CD14-positive monocyte (primary cell): ENCODE measurements at regions not wholly inside any gene's neighbourhood (a gene's known extent, or its start where the extent isn't known, plus 50 kb on each side); places are given as distances from the start of the nearest gene placed in this dataset.

Source experiments
- DNase-seq, 3 donors: peaks; one replicate each; pipeline ENCODE4 v3.0.0-alpha.2; 2011 to 2022
- H2AFZ ChIP-seq: 2 replicates; pipeline ENCODE4 v1.6.0; 2012; ENCODE audit warnings: mild to moderate bottlenecking, low read depth, low read length, inconsistent platforms; ENCODE audit not compliant: insufficient read depth, poor library complexity, severe bottlenecking
- H3K27ac ChIP-seq, 2 donors: 1 replicate in 1 of 2; 2 replicates in 1 of 2; pipeline ENCODE4 v1.5.1; 2012 to 2013; ENCODE audit warnings: low read length in 2 of 2, control low read depth in 1 of 2, inconsistent platforms in 1 of 2, low read depth in 1 of 2, mild to moderate bottlenecking in 1 of 2
- H3K27me3 ChIP-seq, 2 donors: one replicate each; pipeline versions ENCODE4 v1.6.0 to v1.6.1; 2011 to 2013; ENCODE audit warnings: low read length in 2 of 2; ENCODE audit not compliant: control insufficient read depth in 2 of 2, insufficient read depth in 2 of 2
- H3K36me3 ChIP-seq, 2 donors: replicated peaks in 1 of 2; 1 replicate in 1 of 2; 2 replicates in 1 of 2; pipeline versions ENCODE4 v1.5.1 to v1.6.1; 2012 to 2013; ENCODE audit warnings: low read length in 2 of 2, control low read depth in 1 of 2, inconsistent platforms in 1 of 2, mild to moderate bottlenecking in 1 of 2; ENCODE audit not compliant: insufficient read depth in 2 of 2, control insufficient read depth in 1 of 2
- H3K4me1 ChIP-seq, 2 donors: 1 replicate in 1 of 2; 2 replicates in 1 of 2; pipeline versions ENCODE4 v1.5.1 to v1.6.1; 2012 to 2013; ENCODE audit warnings: low read length in 2 of 2, control low read depth in 1 of 2, inconsistent platforms in 1 of 2, mild to moderate bottlenecking in 1 of 2, moderate library complexity in 1 of 2; ENCODE audit not compliant: insufficient read depth in 2 of 2, control insufficient read depth in 1 of 2
- H3K4me2 ChIP-seq: replicated peaks from 2 replicates; pipeline ENCODE3; 2012; ENCODE audit warnings: low read length, moderate library complexity, mild to moderate bottlenecking; ENCODE audit not compliant: poor library complexity, severe bottlenecking; ENCODE audit errors: extremely low read depth
- H3K4me3 ChIP-seq, 3 experiments: fragments of 200-600 bp in 1 of 3; sonication (generic) in 1 of 3; replicated peaks in 1 of 3; 1 replicate in 2 of 3; 2 replicates in 1 of 3; pipeline ENCODE4 v1.5.1; 2011 to 2013; ENCODE audit warnings: low read length in 3 of 3, mild to moderate bottlenecking in 3 of 3, control low read depth in 2 of 3, low read depth in 2 of 3, inconsistent platforms in 1 of 3, moderate library complexity in 1 of 3
- H3K79me2 ChIP-seq: 2 replicates; pipeline ENCODE4 v1.6.0; 2012; ENCODE audit warnings: mild to moderate bottlenecking, control low read depth, inconsistent platforms, low read length, moderate library complexity; ENCODE audit not compliant: insufficient read depth
- H3K9ac ChIP-seq: 2 replicates; pipeline ENCODE4 v1.6.0; 2017; ENCODE audit warnings: low read length, mild to moderate bottlenecking; ENCODE audit not compliant: insufficient read depth, poor library complexity, severe bottlenecking
- H3K9me3 ChIP-seq, 2 donors: replicated peaks in 1 of 2; 1 replicate in 1 of 2; 2 replicates in 1 of 2; pipeline versions ENCODE4 v1.5.1 to v1.6.1; 2012 to 2013; ENCODE audit warnings: low read length in 2 of 2, control low read depth in 1 of 2; ENCODE audit not compliant: control insufficient read depth in 1 of 2, insufficient read depth in 1 of 2
- H4K20me1 ChIP-seq: 2 replicates; pipeline ENCODE4 v1.6.0; 2012; ENCODE audit warnings: mild to moderate bottlenecking, low read length, control low read depth, moderate library complexity; ENCODE audit not compliant: insufficient read depth
- H3K27ac Mint-ChIP-seq, 7 donors: one replicate each; pipeline ENCODE4 v1.8.0; 2020; ENCODE audit warnings: mild to moderate bottlenecking in 7 of 7, mixed read lengths in 7 of 7, moderate library complexity in 6 of 7, inconsistent platforms in 2 of 7
- H3K27me3 Mint-ChIP-seq, 3 donors: one replicate each; pipeline ENCODE4 v1.8.0; 2021 to 2022; ENCODE audit warnings: low read depth in 3 of 3, mild to moderate bottlenecking in 3 of 3, mixed read lengths in 3 of 3, moderate library complexity in 3 of 3, inconsistent platforms in 1 of 3
- H3K36me3 Mint-ChIP-seq, 2 donors: one replicate each; pipeline ENCODE4 v1.8.0; 2020; ENCODE audit warnings: mixed read lengths in 2 of 2, inconsistent platforms in 1 of 2, mild to moderate bottlenecking in 1 of 2
- H3K4me1 Mint-ChIP-seq: one replicate; pipeline ENCODE4 v1.8.0; 2020; ENCODE audit warnings: mild to moderate bottlenecking, mixed read lengths
- H3K4me3 Mint-ChIP-seq, 2 donors: one replicate each; pipeline ENCODE4 v1.8.0; 2020; ENCODE audit warnings: mild to moderate bottlenecking in 2 of 2, mixed read lengths in 2 of 2, moderate library complexity in 1 of 2
- H3K9me3 Mint-ChIP-seq, 7 donors: one replicate each; pipeline ENCODE4 v1.8.0; 2020 to 2022; ENCODE audit warnings: mixed read lengths in 7 of 7, mild to moderate bottlenecking in 6 of 7, moderate library complexity in 6 of 7, inconsistent platforms in 2 of 7
- WGBS: methylation state at CpG from one replicate; pipeline ENCODE4 v1.1.5; 2013; ENCODE audit warnings: missing lambda C conversion rate; ENCODE audit not compliant: insufficient coverage; 5-methylcytosine and 5-hydroxymethylcytosine counted together
- intact Hi-C, 2 donors: fragments of 100-400 bp; cut with micrococcal nuclease; formaldehyde crosslinking; loops; one replicate each; pipeline versions ENCODE4 v1.15.0 to v1.15.1; 2023
- TF ChIP-seq, protein P1 (sequence below): fragments of 200-600 bp; IDR thresholded peaks from one replicate; pipeline ENCODE4 v1.8.0; 2022; ENCODE audit warnings: antibody characterized with exemption, mild to moderate bottlenecking

DNA sequence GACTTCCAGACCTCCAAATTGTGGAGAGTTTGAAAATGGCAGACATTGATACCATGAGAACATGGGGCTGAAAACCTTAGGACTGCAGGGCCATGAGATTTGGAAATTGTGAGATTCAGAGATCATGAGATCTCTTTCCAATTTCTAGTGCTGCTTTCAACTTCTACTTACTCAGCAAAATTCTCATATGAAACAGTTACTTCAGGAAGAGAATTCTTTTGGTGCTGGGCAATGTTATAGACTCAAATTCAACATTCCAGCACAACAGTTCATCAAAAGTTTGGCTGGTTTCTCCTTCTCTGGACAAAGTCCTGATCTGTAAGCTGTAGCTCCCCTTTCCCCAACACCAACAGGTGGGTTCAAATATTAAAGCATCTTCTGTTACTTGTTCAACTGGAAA, 506.9 kb upstream of the NECTIN3 start:
- H3K4me3 ChIP-seq, result no peak overlapping the region
- Mint-ChIP-seq H3K4me1 (no peaks in the 10 kb centered on the region), H3K4me3 (no peak overlapping the region), H3K9me3 (peaks cover 3 to 13% (median 7%) of the 10 kb centered on the region in 7 donors), H3K27me3 (no peaks in the 10 kb centered on the region), H3K36me3 (no peaks in the 10 kb centered on the region), H3K27ac (no peak overlapping the region)
- no peaks in the 10 kb centered on the region for H3K36me3 ChIP-seq
- no peak overlapping the region for H2AFZ ChIP-seq
- H3K27me3 ChIP-seq, result no peaks in the 10 kb centered on the region
- H3K79me2 ChIP-seq, result no peaks in the 10 kb centered on the region
- H3K9ac ChIP-seq, result no peak overlapping the region
- TF ChIP-seq, protein P1, sequence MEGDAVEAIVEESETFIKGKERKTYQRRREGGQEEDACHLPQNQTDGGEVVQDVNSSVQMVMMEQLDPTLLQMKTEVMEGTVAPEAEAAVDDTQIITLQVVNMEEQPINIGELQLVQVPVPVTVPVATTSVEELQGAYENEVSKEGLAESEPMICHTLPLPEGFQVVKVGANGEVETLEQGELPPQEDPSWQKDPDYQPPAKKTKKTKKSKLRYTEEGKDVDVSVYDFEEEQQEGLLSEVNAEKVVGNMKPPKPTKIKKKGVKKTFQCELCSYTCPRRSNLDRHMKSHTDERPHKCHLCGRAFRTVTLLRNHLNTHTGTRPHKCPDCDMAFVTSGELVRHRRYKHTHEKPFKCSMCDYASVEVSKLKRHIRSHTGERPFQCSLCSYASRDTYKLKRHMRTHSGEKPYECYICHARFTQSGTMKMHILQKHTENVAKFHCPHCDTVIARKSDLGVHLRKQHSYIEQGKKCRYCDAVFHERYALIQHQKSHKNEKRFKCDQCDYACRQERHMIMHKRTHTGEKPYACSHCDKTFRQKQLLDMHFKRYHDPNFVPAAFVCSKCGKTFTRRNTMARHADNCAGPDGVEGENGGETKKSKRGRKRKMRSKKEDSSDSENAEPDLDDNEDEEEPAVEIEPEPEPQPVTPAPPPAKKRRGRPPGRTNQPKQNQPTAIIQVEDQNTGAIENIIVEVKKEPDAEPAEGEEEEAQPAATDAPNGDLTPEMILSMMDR, result no peak
- no peaks in the 10 kb centered on the region for H4K20me1 ChIP-seq
- H3K27ac ChIP-seq, result no peak overlapping the region
- no peaks in the 10 kb centered on the region for H3K4me1 ChIP-seq
- H3K4me2 ChIP-seq, result no peak overlapping the region
- intact Hi-C loops, result no loop called here
- H3K9me3 ChIP-seq, result peaks cover 10 to 16% of the 10 kb centered on the region in 2 donors
- no peak for DNase-seq

DNA sequence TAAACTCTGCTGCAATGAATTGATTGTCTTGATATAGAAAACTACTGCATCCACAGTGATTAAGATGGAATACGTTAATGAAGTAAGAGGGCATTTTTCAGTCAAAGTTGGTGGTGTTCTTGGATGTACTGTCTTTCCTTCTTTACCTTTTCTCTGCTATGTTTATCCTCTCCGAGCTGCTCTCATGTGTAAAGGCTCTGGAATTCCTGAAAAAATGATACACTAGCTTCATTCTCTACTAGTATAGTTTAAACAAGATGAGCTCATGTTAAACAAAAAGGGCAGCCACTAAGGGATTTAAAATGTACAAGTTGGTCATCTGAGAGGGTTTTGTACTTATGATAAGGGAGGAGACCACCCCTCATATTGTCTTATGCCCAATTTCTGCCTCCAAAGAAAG, 504.6 kb upstream of the NECTIN3 start:
- Histone ChIP-seq H3K27ac (no peak overlapping the region), H3K27me3 (no peaks in the 10 kb centered on the region), H3K9me3 (peaks cover 6 to 8% of the 10 kb centered on the region in 2 donors), H3K9ac (no peak overlapping the region), H2AFZ (no peak overlapping the region), H3K79me2 (no peaks in the 10 kb centered on the region), H3K36me3 (no peaks in the 10 kb centered on the region), H3K4me2 (no peak overlapping the region), H4K20me1 (no peaks in the 10 kb centered on the region), H3K4me1 (no peaks in the 10 kb centered on the region), H3K4me3 (no peak overlapping the region)
- no peak overlapping the region for H3K27ac Mint-ChIP-seq
- H3K36me3 Mint-ChIP-seq, result no peaks in the 10 kb centered on the region
- no peak for DNase-seq
- intact Hi-C loops, result no loop called here
- H3K27me3 Mint-ChIP-seq, result peaks cover 0 to 1% (median 0%) of the 10 kb centered on the region in 3 donors
- no peak overlapping the region for H3K4me3 Mint-ChIP-seq
- peaks cover 0 to 13% (median 3%) of the 10 kb centered on the region in 7 donors for H3K9me3 Mint-ChIP-seq
- no peaks in the 10 kb centered on the region for H3K4me1 Mint-ChIP-seq
- no CpG with 5 or more reads among the region's 2 CpGs for WGBS
- TF ChIP-seq, protein P1, result no peak
